ENCODE measurements at regions not wholly inside any gene's neighbourhood (a gene's known extent, or its start where the extent isn't known, plus 50 kb on each side); places are given as distances from the start of the nearest gene placed in this dataset.

- TF ChIP-seq CTCF (IDR thresholded peaks at IDR 0.05) (no peak), POLR2A (IDR thresholded peaks at IDR 0.05) (no peak)
Measured at GRCh38 chr5:157987259-157987658, 128.3 kb upstream of the CLINT1 start.
